GM12878 (cell line): ENCODE measurements at regions not wholly inside any gene's neighbourhood (a gene's known extent, or its start where the extent isn't known, plus 50 kb on each side); places are given as distances from the start of the nearest gene placed in this dataset.

Source experiments
- ATAC-seq: fragments of 200-7000 bp; cut with Tn5 transposase; 3 replicates; pipeline ENCODE4 v1.9.1; 2020; ENCODE audit warnings: mild to moderate bottlenecking, moderate library complexity
- BruUV-seq: library from RNA; stranded (reverse); fragments of 400-500 nt; replicated peaks from 2 replicates; lab custom pipeline; 2021; lab: Mats Ljungman, UMichigan
- CTCF ChIA-PET: fragments of 300-600 bp; sonication (Branson Sonifier 250); formaldehyde crosslinking; extraction: SDS; loops from one replicate; lab custom pipeline; 2021; ENCODE audit warnings: inconsistent platforms; lab: Yijun Ruan, JAX
- POLR2A ChIA-PET: fragments of 350-600 bp; formaldehyde crosslinking; extraction: SDS; loops from one replicate; lab custom pipeline; 2021; ENCODE audit warnings: inconsistent platforms; lab: Charles Lee
- RAD21 ChIA-PET: fragments of 300-600 bp; sonication (Branson Sonifier 250); formaldehyde crosslinking; loops from one replicate; lab custom pipeline; 2023; ENCODE audit warnings: antibody characterized with exemption; ENCODE audit not compliant: unreplicated experiment; lab: Charles Lee
- SMC1A ChIA-PET: fragments of 300-600 bp; sonication (Branson Sonifier 250); formaldehyde crosslinking; loops from one replicate; lab custom pipeline; 2023; ENCODE audit not compliant: unreplicated experiment, uncharacterized antibody; lab: Charles Lee
- DNase-seq: peaks from one replicate; pipeline ENCODE4 v3.0.0-alpha.2; 2011; ENCODE audit warnings: low read depth, low spot score
- FAIRE-seq: peaks from 3 replicates; lab custom pipeline; 2011; peaks lifted over from hg19 to GRCh38; lab: Jason Lieb, UNC
- H2AFZ ChIP-seq: 2 replicates; pipeline ENCODE4 v1.6.0; 2011; ENCODE audit warnings: low read depth, low read length, control low read depth; ENCODE audit not compliant: control insufficient read depth
- H3K27ac ChIP-seq: 2 replicates; pipeline ENCODE4 v1.5.1; 2011; ENCODE audit warnings: control low read depth; ENCODE audit not compliant: control insufficient read depth, insufficient read depth
- H3K27me3 ChIP-seq, 2 experiments: replicated peaks in 1 of 2; 2 replicates each; pipeline versions ENCODE4 v1.6.0 to v1.6.1; 2011; ENCODE audit warnings: low read length in 1 of 2; ENCODE audit not compliant: control insufficient read depth in 2 of 2, insufficient read depth in 2 of 2
- H3K36me3 ChIP-seq, 2 experiments: 2 replicates each; pipeline ENCODE4 v1.5.1; 2011; ENCODE audit warnings: low read length in 1 of 2; ENCODE audit not compliant: control insufficient read depth in 2 of 2, insufficient read depth in 2 of 2
- H3K4me1 ChIP-seq: 2 replicates; pipeline ENCODE4 v1.6.1; 2011; ENCODE audit warnings: mild to moderate bottlenecking, low read length, moderate library complexity, mixed read lengths; ENCODE audit not compliant: control insufficient read depth, insufficient read depth
- H3K4me2 ChIP-seq: 2 replicates; pipeline ENCODE4 v1.6.0; 2011; ENCODE audit warnings: control low read depth; ENCODE audit not compliant: control insufficient read depth, insufficient read depth
- H3K4me3 ChIP-seq: fragments of 200-600 bp; sonication (generic); 2 replicates; pipeline ENCODE4 v1.5.1; 2016
- H3K79me2 ChIP-seq: 2 replicates; pipeline ENCODE4 v1.6.0; 2011; ENCODE audit warnings: low read length; ENCODE audit not compliant: control insufficient read depth, insufficient read depth
- H3K9ac ChIP-seq: 2 replicates; pipeline ENCODE4 v1.8.0; 2011; ENCODE audit warnings: low read length, control low read depth, mixed read lengths; ENCODE audit not compliant: control insufficient read depth, insufficient read depth
- H3K9me3 ChIP-seq: replicated peaks from 3 replicates; pipeline ENCODE4 v1.5.1; 2011; ENCODE audit warnings: mild to moderate bottlenecking, low read length; ENCODE audit not compliant: control insufficient read depth, insufficient read depth
- H4K20me1 ChIP-seq: 2 replicates; pipeline ENCODE4 v1.6.0; 2011; ENCODE audit not compliant: control insufficient read depth, insufficient read depth
- BHLHE40 ChIP-seq, 2 experiments: fragments of 450-650 bp in 1 of 2; IDR thresholded peaks; 2 replicates each; pipeline ENCODE4 v1.6.1; 2011 to 2017; ENCODE audit warnings: low read depth in 2 of 2, borderline replicate concordance in 1 of 2, improper control_type of control experiment in 1 of 2, low read length in 1 of 2, mild to moderate bottlenecking in 1 of 2
- CHD1 ChIP-seq: IDR thresholded peaks from 2 replicates; pipeline ENCODE4 v1.6.1; 2012; ENCODE audit warnings: low read depth, low read length, improper control_type of control experiment
- FOS ChIP-seq: IDR thresholded peaks from 3 replicates; pipeline ENCODE4 v1.6.1; 2011; ENCODE audit warnings: borderline replicate concordance; ENCODE audit not compliant: insufficient read length; ENCODE audit errors: extremely low read depth
- IRF3 ChIP-seq: fragments of 450-650 bp; IDR thresholded peaks from 2 replicates; pipeline ENCODE4 v1.6.1; 2014; ENCODE audit warnings: mild to moderate bottlenecking
- PAX8 ChIP-seq: fragments of 450-650 bp; IDR thresholded peaks from 2 replicates; pipeline ENCODE4 v1.6.1; 2017; ENCODE audit warnings: mild to moderate bottlenecking, moderate library complexity
- RAD21 ChIP-seq: IDR thresholded peaks from 2 replicates; pipeline ENCODE4 v1.6.1; 2011; ENCODE audit warnings: mild to moderate bottlenecking, low read depth, low read length, moderate library complexity; ENCODE audit not compliant: insufficient read depth
- USF1 ChIP-seq: IDR thresholded peaks from 2 replicates; pipeline ENCODE4 v1.6.1; 2011; ENCODE audit warnings: borderline replicate concordance, low read depth, mild to moderate bottlenecking, moderate library complexity, mixed read lengths, low read length; ENCODE audit not compliant: insufficient read depth; ENCODE audit errors: extremely low read length
- WGBS: methylation state at CpG from one replicate; pipeline ENCODE4 v1.1.6; 2016; ENCODE audit warnings: low lambda C conversion rate; ENCODE audit not compliant: insufficient replicate concordance, insufficient coverage; ENCODE audit errors: missing lambda C conversion rate; 5-methylcytosine and 5-hydroxymethylcytosine counted together
- in situ Hi-C: fragments of 300-500 bp; cut with MboI; formaldehyde crosslinking; loops from 9 replicates; pipeline ENCODE4 v1.14.3; 2018; ENCODE audit warnings: mixed read lengths
- intact Hi-C: fragments of 100-400 bp; cut with micrococcal nuclease; formaldehyde crosslinking; loops from one replicate; pipeline ENCODE4 v1.14.2; 2022; ENCODE audit not compliant: unreplicated experiment

DNA sequence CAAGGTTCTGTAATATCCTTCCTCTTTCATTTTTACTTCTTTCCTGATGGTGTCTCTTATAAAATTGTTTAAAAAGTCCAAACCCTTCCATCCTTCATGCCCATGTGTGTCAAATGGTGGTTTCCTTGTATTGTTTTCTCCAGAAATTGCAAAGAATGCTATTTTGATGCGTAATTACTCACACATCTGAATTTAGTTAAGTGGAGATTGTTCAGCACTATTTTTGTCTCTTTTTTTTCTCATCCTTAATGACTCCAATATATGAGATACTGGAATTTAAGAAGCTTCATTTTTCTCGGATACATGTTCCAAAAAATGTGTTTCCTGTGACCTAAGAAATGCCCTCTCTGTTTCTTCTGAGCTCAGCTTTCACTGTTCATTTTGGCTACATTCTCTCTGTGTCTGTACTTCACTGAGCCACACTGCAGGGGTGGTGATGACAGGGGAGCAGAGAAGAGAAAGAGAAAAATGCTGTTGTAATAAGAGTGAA lies 799.8 kb downstream of the DIPK2A start:
- no peak for TF ChIP-seq CHD1
- no peak for TF ChIP-seq USF1
- TF ChIP-seq BHLHE40 (IDR thresholded peaks at IDR 0.05; ENCODE audit: borderline replicate concordance in 1 of 2, low read depth in 2 of 2, low read length in 1 of 2), result no peak
- no peak for TF ChIP-seq IRF3
- no TSS peak for BruUV-seq
- ATAC-seq, result no peak
- no peaks in the 10 kb centered on the region for H3K27me3 ChIP-seq
- no peaks in the 10 kb centered on the region for H4K20me1 ChIP-seq
- H3K9ac ChIP-seq, result no peak overlapping the region
- no peak overlapping the region for H3K4me3 ChIP-seq
- no peak overlapping the region for H2AFZ ChIP-seq
- CTCF ChIA-PET, result interaction anchor here (1.9 kb wide), 1 partner anchor 84 kb away, joined by 3 read pairs; no protein-coding TSS in a partner anchor
- H3K79me2 ChIP-seq, result no peaks in the 10 kb centered on the region
- POLR2A ChIA-PET, result no interaction called here
- no peak overlapping the region for H3K4me2 ChIP-seq
- intact Hi-C loops, result loop anchor here (2.0 to 10.0 kb wide), 2 partner anchors 797 to 877 kb away; no protein-coding TSS in a partner anchor
- H3K4me1 ChIP-seq, result no peaks in the 10 kb centered on the region
- FAIRE-seq, result no peak
- no peaks in the 10 kb centered on the region for H3K36me3 ChIP-seq
- in situ Hi-C loops, result no loop called here
- RAD21 ChIA-PET, result no interaction called here
- WGBS, result 30% methylated on average over 2 of the region's 2 CpGs
- SMC1A ChIA-PET, result no interaction called here
- DNase-seq, result no peak
- no peaks in the 10 kb centered on the region for H3K9me3 ChIP-seq
- H3K27ac ChIP-seq, result no peak overlapping the region

DNA sequence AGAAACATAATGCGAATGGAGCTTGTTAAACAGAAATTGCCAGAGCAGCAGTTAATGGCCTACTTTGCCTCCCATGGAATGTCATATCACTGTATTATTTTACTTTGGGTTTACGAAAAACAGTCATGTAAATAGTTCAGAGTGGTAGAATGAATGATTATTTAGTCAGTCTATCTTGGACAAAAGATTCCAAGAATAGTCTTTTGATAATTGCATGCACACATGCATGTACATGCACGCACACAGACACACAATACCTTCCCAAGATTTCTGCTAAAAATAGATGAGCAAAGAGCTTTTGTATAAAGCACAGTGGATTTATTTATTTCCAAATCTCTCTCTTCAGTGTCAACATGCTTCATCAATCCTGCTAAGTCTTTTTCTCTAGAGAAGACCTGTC lies 800.7 kb downstream of the DIPK2A start:
- no peak for FAIRE-seq
- no peak overlapping the region for H3K4me2 ChIP-seq
- no peaks in the 10 kb centered on the region for H3K4me1 ChIP-seq
- in situ Hi-C loops (no loop called here), intact Hi-C loops (loop anchor here (10.0 kb wide), 1 partner anchor 878 kb away; no protein-coding TSS in a partner anchor)
- no peaks in the 10 kb centered on the region for H4K20me1 ChIP-seq
- DNase-seq, result no peak
- no peak overlapping the region for H3K27ac ChIP-seq
- H3K9ac ChIP-seq, result no peak overlapping the region
- ChIA-PET CTCF (no interaction called here), RAD21 (no interaction called here), SMC1A (no interaction called here), POLR2A (no interaction called here)
- no peak for ATAC-seq
- TF ChIP-seq PAX8, result no peak
- no peak for TF ChIP-seq FOS
- TF ChIP-seq RAD21, result no peak
- H3K36me3 ChIP-seq, result no peaks in the 10 kb centered on the region
- BruUV-seq, result no TSS peak
- H3K27me3 ChIP-seq, result no peaks in the 10 kb centered on the region
- H3K4me3 ChIP-seq, result no peak overlapping the region
- WGBS, result 65% methylated on average over 3 of the region's 3 CpGs
- H3K9me3 ChIP-seq, result no peaks in the 10 kb centered on the region
- H2AFZ ChIP-seq, result no peak overlapping the region
- no peaks in the 10 kb centered on the region for H3K79me2 ChIP-seq
